ENCODE measurements at regions not wholly inside any gene's neighbourhood (a gene's known extent, or its start where the extent isn't known, plus 50 kb on each side); places are given as distances from the start of the nearest gene placed in this dataset.

- H3K36me3 ChIP-seq, result no peaks in the 10 kb centered on the region
- DNase-seq, result no peak
- no peaks in the 10 kb centered on the region for H3K9me3 ChIP-seq
- no peak overlapping the region for H3K4me3 ChIP-seq
- H3K27me3 ChIP-seq, result peaks cover 26% of the 10 kb centered on the region
Observed at GRCh38 chr5:97842687-97843086, 659.6 kb upstream of the RIOK2 start.

DNA sequence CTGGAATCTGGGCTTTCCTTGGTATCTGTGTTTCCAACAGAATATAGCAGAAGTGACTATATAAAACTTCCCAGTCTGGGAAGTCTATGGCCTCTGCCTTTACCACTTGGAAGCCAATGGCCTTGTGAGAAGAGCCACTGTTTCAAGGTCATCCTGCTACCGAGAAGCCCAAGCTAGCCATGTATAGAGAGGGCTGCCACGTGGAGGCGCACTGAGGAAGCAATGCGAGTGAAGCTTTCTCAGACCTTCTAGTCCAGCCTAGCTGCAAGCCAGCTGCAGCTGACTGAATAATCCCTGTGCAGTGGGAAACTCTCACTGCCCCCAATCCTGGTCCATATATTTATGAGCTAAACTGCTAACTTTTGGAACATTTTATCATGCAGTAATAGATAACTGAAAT, 661.8 kb upstream of the RIOK2 start:
- DNase-seq, result no peak
- peaks cover 41% of the 10 kb centered on the region for H3K27me3 ChIP-seq
- no peak overlapping the region for H3K4me3 ChIP-seq
- no peaks in the 10 kb centered on the region for H3K9me3 ChIP-seq
- H3K36me3 ChIP-seq, result no peaks in the 10 kb centered on the region

DNA sequence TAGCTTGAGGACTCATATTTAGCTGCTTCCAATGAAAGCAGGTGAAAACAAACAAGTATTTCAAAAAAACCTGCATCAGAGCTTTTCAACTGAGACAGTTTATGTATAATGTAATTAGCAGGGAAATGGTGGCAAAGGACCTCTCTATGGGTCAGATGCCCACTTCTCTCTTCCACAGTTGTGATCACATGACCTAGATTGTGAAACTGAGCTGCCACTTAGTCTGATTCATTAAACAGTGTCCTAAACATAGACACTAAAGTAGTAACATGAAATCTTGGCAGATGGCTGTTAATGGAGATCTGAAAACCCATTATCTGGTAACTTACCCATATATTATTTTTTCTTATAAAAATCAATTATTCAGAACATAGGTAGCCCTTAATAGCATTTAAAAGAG, 663.6 kb upstream of the RIOK2 start:
- Histone ChIP-seq H3K27me3 (peaks cover 42% of the 10 kb centered on the region), H3K9me3 (no peaks in the 10 kb centered on the region; the same call in 1 of the 2 replicates), H3K4me3 (no peak overlapping the region), H3K36me3 (no peaks in the 10 kb centered on the region)
- no peak for DNase-seq

DNA sequence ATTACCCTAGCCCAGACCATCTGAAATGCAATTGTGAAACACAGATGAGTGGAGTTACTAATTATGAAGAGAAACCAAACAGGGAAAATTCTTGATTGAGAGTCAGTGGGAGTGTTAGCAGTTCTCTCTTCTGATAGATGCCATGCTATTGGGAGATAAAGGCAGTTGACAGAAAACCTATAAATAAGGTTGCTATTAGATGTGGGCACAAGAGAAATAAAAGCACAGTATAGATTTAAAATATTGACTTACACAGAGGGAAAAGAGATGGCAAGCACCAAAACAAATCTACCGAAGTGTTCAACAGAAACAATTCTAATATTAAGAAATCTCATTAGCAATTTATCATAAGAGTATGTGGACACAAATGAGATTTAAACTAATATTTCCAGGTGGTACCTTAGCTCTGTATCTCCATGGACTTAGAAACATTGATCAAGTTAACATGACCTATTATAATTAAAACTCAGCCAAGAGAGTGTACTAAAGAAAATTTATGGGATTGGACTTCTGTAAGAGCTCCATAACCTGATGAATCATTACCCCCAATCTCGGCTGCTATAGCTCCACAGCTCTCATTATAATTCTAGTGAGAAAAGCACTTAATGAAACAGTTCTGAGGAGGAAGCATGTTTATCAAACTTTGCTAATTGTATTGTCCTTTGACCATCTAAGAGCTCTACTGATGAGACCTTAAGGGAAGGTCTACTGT, 665.0 kb upstream of the RIOK2 start:
- no peak for DNase-seq
- H3K4me3 ChIP-seq, result no peak overlapping the region
- no peaks in the 10 kb centered on the region; the same call in 1 of the 2 replicates for H3K9me3 ChIP-seq
- no peaks in the 10 kb centered on the region for H3K36me3 ChIP-seq
- H3K27me3 ChIP-seq, result peaks cover 54% of the 10 kb centered on the region

GRCh38 chr5:97851036-97851435, 668.0 kb upstream of the RIOK2 start:
- H3K9me3 ChIP-seq, result no peaks in the 10 kb centered on the region; the same call in 1 of the 2 replicates

DNA sequence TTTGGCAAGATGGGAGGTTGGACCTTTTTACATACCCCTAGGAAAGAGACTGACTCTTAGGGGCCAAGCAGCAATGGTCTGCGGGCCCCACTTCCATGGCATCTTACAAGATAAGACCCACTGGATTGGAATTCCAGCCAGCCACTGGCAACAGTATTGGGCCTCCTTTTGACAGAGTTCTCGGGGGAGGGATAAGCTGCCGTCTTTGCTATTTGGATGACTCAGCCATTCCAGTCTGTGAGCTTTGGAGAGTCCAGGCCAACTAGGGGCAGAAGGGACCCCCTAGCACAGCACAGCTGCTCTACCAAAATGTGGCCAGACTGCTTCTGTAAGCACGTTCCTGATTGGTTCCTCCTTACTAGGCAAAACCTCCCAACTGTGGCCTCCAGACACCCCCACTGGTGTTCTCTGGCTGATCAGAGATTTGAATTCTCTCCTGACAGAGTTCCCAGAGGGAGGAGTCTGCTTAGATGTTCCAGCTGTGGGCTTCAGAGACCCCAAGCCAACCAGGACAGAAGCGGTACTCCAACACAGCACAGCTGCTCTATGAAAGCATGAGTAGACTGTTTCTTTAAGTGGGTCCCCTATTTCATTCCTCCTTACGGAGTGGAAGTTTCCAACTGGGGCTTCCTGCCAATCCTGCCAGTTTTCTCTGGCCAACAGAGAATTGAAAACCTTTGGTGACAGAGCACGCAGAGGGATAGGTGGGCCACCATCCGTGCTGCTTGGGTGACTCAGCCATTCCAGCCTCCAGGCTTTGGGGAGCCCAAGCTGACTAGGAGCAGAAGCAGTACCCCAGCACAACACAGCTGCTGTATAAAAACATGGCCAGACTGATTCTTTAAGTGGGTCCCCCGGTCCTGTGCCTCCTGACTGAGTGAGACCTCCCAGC, 672.1 kb upstream of the RIOK2 start:
- peaks cover 8% of the 10 kb centered on the region for H3K9me3 ChIP-seq
- DNase-seq, result no peak
- no peaks in the 10 kb centered on the region for H3K36me3 ChIP-seq
- H3K27me3 ChIP-seq, result peaks cover 25% of the 10 kb centered on the region
- H3K4me3 ChIP-seq, result no peak overlapping the region

More at GRCh38 chr5:97851036-97851435, 668.0 kb upstream of the RIOK2 start:
- no peak for DNase-seq
- Histone ChIP-seq H3K4me3 (no peak overlapping the region), H3K36me3 (no peaks in the 10 kb centered on the region), H3K27me3 (peaks cover 46% of the 10 kb centered on the region)

DNA sequence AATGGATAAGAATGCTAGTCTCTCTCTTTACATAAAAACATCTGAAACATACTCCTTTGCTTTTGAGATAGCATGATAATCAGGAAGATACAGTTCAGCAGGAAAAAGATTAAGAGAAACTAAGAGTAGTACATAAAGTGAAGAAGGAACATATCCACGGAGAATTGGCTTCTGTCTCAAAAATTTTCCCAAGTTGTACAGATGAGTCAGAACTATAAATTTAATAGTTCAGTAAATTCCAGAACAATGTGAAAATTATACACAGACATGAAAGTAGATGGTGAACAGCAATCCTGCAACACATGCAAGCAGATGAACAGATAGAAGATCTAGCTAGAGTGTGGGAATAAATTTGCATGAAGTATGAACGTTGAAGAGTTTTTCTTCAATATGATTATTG, 691.4 kb upstream of the RIOK2 start:
- no peak overlapping the region for H3K4me3 ChIP-seq
- no peaks in the 10 kb centered on the region for H3K27me3 ChIP-seq
- DNase-seq, result no peak
- H3K9me3 ChIP-seq, result no peaks in the 10 kb centered on the region
- H3K36me3 ChIP-seq, result no peaks in the 10 kb centered on the region

DNA sequence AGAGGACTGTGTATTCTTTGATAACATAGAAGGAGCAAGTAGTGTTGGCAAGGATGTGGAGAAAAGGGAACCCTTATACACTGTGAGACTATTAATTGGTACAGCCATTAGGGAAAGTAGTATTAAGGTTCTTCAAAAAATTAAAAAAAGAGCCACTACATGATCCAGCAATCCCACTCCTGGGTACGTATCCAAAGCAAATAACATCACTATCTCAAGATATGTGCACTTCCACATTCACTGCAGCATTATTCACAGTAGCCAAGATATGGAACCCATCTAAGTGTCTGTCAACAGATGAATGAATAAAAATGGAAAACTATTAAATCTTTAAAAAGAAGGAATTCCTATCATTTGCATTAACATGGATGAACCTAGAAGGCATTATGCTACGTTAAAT, 693.2 kb upstream of the RIOK2 start:
- H3K27me3 ChIP-seq, result 0 out of 2 replicates have a peak, but pooled peaks cover under 1% of the 10 kb centered on the region
- DNase-seq, result no peak
- H3K4me3 ChIP-seq, result no peak overlapping the region
- H3K9me3 ChIP-seq, result no peaks in the 10 kb centered on the region
- H3K36me3 ChIP-seq, result no peaks in the 10 kb centered on the region

DNA sequence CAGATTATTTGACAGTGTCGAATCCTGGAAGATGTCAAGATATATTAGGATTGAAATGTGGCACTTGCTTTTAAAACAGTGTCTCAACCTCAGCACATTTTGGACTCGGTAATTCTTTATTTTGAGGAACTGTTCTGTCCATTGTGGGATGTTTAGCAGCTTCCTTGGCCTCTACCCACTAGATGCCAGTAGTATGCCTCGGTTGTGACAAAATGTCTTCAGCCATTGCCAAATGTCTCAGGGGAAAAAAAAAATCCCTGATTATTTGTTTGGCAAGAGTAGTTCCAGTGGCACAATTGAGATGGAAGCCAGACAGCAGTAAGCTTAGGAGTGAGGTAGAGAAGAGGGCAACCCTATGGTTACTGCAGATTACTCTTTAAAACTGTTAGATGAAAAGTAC, 694.5 kb upstream of the RIOK2 start:
- no peak for DNase-seq
- H3K4me3 ChIP-seq, result no peak overlapping the region
- H3K36me3 ChIP-seq, result no peaks in the 10 kb centered on the region
- H3K9me3 ChIP-seq, result no peaks in the 10 kb centered on the region
- peaks cover 4% of the 10 kb centered on the region; the same call in 1 of the 2 replicates for H3K27me3 ChIP-seq

GRCh38 chr5:97888439-97888838, 705.4 kb upstream of the RIOK2 start:
- Histone ChIP-seq H3K27me3 (no peaks in the 10 kb centered on the region), H3K4me3 (no peak overlapping the region), H3K36me3 (no peaks in the 10 kb centered on the region), H3K9me3 (no peaks in the 10 kb centered on the region; the same call in 1 of the 2 replicates)
- DNase-seq, result no peak

GRCh38 chr5:97891971-97892370, 708.9 kb upstream of the RIOK2 start:
- DNase-seq, result no peak
- H3K27me3 ChIP-seq, result no peaks in the 10 kb centered on the region
- H3K9me3 ChIP-seq, result no peaks in the 10 kb centered on the region
- no peak overlapping the region for H3K4me3 ChIP-seq
- H3K36me3 ChIP-seq, result no peaks in the 10 kb centered on the region

- no peaks in the 10 kb centered on the region for H3K36me3 ChIP-seq
- peaks cover 11% of the 10 kb centered on the region for H3K9me3 ChIP-seq
- no peak for DNase-seq
- no peaks in the 10 kb centered on the region for H3K27me3 ChIP-seq
- H3K4me3 ChIP-seq, result no peak overlapping the region
Observed at GRCh38 chr5:97903742-97904141, 720.7 kb upstream of the RIOK2 start.

DNA sequence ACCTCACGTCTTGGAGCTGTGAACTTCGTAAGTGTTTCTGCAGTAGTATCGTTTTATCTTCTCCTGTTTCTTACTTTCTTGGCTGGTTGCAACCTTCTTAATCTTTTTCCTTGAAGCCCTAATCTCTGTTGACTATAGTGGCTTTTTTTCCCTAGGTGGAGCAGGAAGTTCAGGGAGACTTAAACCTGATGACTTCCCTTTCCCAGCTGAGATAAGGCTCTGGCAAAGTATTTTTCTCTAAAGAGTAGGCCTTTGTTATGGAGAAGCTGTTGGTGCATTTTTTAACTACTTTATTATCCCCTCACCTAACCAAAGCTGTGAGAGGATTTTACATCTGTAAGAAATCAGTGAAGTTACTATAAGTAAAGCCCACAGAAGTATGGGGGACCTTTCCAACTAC, 723.1 kb upstream of the RIOK2 start:
- Histone ChIP-seq H3K36me3 (no peaks in the 10 kb centered on the region), H3K27me3 (no peaks in the 10 kb centered on the region)
- no peak for DNase-seq

DNA sequence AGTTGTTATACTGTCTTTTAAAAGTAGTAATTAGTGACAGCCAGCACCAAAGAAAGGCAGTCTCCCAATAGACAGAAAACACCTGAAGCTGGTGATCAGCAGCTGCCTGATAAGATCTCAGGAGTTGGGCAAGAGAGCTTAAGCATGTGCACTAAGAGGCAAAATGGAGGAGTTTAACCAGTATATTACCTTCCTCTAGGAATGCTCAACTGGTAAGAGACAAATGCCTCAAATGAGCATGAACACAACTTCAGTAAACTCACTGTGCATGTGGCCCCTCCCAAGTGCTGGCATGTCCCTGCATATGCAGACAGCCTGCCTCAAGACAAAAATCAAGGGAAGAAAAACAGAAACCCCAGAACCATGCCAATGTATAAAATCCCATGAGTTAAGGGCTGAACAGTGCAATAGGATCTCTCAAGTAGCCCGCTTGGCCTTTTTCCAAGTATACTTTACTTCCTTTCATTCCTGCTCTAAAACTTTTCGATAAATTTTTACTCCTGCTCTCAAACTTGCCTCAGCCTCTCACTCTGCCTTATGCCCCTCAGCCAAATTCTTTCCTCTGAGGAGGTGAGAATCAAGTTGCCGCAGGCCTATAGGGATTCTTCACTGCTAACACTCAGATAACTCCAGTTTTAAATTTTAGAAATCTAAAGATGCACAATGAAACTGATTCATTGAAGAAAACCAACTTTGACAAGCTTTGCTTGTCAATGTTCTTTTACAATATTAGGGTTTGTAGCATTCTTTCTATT, 724.8 kb upstream of the RIOK2 start:
- H3K36me3 ChIP-seq, result no peaks in the 10 kb centered on the region
- DNase-seq, result no peak
- no peak overlapping the region for H3K4me3 ChIP-seq
- peaks cover 11% of the 10 kb centered on the region for H3K9me3 ChIP-seq
- H3K27me3 ChIP-seq, result no peaks in the 10 kb centered on the region

More for the DNA sequence above, 723.1 kb upstream of the RIOK2 start:
- Histone ChIP-seq H3K4me3 (no peak overlapping the region), H3K9me3 (peaks cover 11% of the 10 kb centered on the region)

GRCh38 chr5:97909541-97909940, 726.5 kb upstream of the RIOK2 start:
- Histone ChIP-seq H3K9me3 (peaks cover 3% of the 10 kb centered on the region; the same call in 1 of the 2 replicates), H3K27me3 (no peaks in the 10 kb centered on the region), H3K36me3 (no peaks in the 10 kb centered on the region), H3K4me3 (no peak overlapping the region)
- DNase-seq, result no peak

GRCh38 chr5:97914483-97914882, 731.4 kb upstream of the RIOK2 start:
- no peak for DNase-seq
- Histone ChIP-seq H3K4me3 (no peak overlapping the region), H3K36me3 (no peaks in the 10 kb centered on the region), H3K27me3 (no peaks in the 10 kb centered on the region), H3K9me3 (no peaks in the 10 kb centered on the region)

DNA sequence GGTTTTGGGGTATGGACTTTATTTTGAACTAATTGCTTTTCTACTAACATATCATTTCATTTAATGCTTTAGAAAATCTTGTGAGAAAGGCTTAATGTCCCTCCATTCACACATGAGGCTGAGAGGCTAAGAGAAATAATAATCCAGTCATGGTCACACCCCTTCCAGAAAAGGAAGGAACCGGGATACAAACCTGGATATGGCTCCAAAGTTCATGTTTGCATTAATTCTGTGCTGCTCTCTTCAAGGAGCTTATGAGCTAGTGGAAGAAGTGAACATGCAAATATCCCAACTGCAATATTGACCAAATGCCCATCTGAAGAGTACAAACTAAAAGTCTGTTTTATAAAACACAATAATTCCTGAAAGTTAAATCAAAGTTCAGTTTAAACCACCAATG, 732.1 kb upstream of the RIOK2 start:
- no peak for DNase-seq
- Histone ChIP-seq H3K4me3 (no peak overlapping the region), H3K9me3 (no peaks in the 10 kb centered on the region), H3K36me3 (no peaks in the 10 kb centered on the region), H3K27me3 (no peaks in the 10 kb centered on the region)

Measured in MG63 (cell line).